C4-2B (cell line): ENCODE measurements at regions not wholly inside any gene's neighbourhood (a gene's known extent, or its start where the extent isn't known, plus 50 kb on each side); places are given as distances from the start of the nearest gene placed in this dataset.

Experiments
- H3K27ac ChIP-seq: fragments of 450-650 bp; 2 replicates; pipeline ENCODE4 v1.5.1; 2017
- CTCF ChIP-seq: fragments of 450-650 bp; conservative IDR thresholded peaks from 2 replicates; pipeline ENCODE4 v1.5.1; 2017; ENCODE audit warnings: mild to moderate bottlenecking
- ZFX ChIP-seq: fragments of 450-650 bp; IDR thresholded peaks from 2 replicates; pipeline ENCODE4 v1.6.1; 2017

DNA sequence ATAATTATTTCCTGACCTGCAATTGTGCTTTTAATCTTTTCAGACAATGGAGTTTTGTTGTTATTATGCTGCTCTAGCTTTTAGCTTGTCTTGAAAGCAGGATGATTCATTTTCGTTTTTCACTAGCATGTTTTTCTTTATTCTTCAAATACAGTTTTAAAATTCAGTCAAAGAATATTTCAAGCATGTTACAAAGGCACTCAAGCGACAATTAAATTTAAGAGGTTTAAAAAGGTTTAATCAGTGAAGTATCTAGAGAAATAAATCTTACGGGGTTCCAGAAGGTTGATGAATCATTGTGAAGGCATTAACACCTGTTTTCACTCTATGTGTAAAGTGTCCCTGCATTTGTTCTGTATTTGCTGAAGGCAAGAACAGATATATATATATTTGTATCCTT lies 390.7 kb upstream of the TMEFF2 start:
- no peak for TF ChIP-seq CTCF
- TF ChIP-seq ZFX = no peak
- H3K27ac ChIP-seq = no peak overlapping the region

DNA sequence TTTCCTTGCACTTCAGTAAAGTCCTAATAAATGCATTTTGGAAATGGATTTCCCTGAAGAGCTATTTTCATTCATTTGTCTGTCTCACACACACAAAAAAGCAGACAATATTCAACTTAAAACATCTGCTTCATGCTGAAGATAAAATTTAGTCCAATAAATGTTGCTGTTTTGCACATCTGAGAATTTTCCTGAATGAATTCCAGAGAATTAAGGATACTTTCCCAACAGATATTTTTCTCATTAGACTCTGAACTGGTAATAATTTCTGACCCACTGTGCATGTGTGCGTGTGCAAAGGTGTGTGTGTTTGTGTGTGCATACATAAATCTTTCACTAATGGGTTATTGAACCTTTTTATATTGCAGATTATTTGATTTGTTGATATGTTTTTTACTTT lies 390.2 kb upstream of the TMEFF2 start:
- no peak overlapping the region for H3K27ac ChIP-seq
- TF ChIP-seq CTCF = no peak
- TF ChIP-seq ZFX = no peak

DNA sequence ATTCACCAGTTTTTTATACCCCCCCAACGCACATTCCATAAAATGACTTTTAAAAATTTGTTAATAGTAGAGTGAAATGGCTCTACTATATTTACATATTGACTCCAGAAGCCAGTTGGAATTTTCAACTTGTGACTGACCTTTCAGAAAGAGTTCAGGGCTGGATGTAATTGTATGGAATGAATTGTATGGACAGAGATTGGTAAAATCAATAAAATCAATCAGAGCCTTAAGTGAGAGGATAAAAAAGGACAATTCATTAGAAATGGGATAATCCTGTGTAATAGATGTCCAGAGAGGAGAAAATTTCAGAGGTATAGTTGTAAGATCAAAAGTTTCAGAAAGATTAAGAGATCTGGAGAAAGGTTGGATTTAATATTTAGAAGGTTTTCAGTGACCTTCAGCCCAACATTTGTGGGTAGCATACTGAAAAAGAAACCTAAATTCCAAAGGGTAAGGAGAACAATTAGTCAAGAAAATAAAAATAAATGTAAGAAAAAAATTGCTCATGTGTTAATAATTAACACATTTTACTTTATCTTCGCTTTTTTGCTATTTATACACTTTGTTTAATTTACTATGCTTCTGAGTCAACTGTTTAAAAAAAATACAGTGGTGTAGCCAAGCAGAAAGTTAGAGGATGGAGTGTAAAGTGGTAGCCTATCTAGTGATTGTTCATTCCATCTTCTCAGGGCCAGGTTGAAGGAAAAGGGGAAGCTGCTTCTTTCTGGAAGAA lies 385.4 kb upstream of the TMEFF2 start:
- no peak overlapping the region for H3K27ac ChIP-seq
- no peak for TF ChIP-seq ZFX
- TF ChIP-seq CTCF = no peak

DNA sequence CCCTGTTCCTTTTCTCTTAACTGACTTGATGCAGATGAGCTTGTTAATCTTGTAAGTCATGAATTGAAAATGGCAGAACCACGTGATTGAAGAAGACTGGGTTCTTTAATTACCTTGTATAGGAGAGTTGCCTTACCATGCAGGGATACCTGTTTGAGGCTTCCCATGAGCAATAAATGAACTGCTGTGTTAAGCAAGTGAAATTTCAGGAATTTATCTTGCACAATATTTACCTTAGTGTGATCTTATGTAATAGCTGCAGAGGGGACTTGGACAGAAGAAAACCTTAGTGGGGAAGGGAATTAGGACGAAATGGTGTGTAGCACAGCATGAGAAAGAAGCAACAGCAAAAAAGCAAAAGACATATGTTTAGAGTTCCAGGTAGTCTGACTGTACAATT lies 384.0 kb upstream of the TMEFF2 start:
- H3K27ac ChIP-seq = peak overlapping the region; percentile 22; the same call in 1 of the 2 replicates
- TF ChIP-seq CTCF (no peak), ZFX (no peak)

DNA sequence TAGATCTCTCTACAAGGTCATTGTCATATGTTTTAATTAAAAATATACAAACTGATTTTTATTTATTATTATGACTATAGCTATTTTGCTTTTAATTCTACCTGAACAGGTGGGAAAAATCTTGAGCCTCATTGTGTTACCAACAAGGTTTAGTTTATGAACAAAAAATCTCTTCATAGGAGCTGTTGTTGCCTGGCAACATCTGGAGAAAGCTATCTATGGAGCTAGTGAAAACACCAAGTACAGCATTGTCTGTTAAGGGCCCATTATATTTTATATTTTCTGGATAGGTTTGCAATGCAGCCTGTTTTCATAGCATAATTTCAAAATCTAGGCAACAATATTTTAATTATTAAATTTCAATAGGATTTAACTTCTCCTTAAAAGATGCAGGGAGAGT lies 383.0 kb upstream of the TMEFF2 start:
- H3K27ac ChIP-seq = no peak overlapping the region

GRCh38 chr2:192574552-192574951 lies 379.8 kb upstream of the TMEFF2 start:
- H3K27ac ChIP-seq = no peak overlapping the region
- TF ChIP-seq ZFX = no peak
- no peak for TF ChIP-seq CTCF

More for the DNA sequence above, 383.0 kb upstream of the TMEFF2 start:
- TF ChIP-seq CTCF (no peak), ZFX (no peak)

- no peak overlapping the region for H3K27ac ChIP-seq
- TF ChIP-seq ZFX (no peak), CTCF (no peak)
Observed at GRCh38 chr2:192571636-192572035, 376.9 kb upstream of the TMEFF2 start.
